HG03095 (cell line): ENCODE measurements at regions not wholly inside any gene's neighbourhood (a gene's known extent, or its start where the extent isn't known, plus 50 kb on each side); places are given as distances from the start of the nearest gene placed in this dataset.

Source experiments
- ATAC-seq: cut with Tn5 transposase; IDR thresholded peaks from one replicate; pipeline ENCODE4 v1.9.1; 2021; ENCODE audit warnings: moderate library complexity; ENCODE audit not compliant: unreplicated experiment

DNA sequence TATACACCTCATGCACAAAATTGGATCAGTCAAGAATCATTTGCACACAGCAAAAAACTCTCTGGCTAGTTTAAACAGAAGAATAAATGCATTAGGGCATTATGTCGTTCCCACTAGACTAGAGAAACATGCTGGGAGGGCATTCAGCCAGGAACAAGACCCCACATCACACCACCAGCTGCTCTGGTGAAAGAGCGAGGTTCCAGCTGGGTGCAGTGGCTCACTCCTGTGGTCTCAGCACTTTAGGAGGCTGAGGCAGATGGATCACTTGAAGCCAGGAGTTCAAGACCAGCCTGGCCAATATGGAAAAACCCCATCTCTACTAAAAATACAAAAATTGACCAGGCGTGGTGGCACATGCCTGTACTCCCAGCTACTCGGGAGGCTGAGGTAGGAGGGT lies 52.1 kb upstream of the BACE2 start:
- no peak for ATAC-seq
